ENCODE measurements at regions not wholly inside any gene's neighbourhood (a gene's known extent, or its start where the extent isn't known, plus 50 kb on each side); places are given as distances from the start of the nearest gene placed in this dataset.

GRCh38 chr1:143699731-143700130, 272.1 kb downstream of the FAM72C start:
- Histone ChIP-seq H3K23me2 (ENCODE audit: low read depth, low read length) (peaks cover 2% of the 10 kb centered on the region; the same call in 1 of the 2 replicates), H3K79me1 (ENCODE audit: low read depth, low read length) (no peaks in the 10 kb centered on the region), H3K36me3 (ENCODE audit: control insufficient read depth in 2 of 4, insufficient read depth in 4 of 4, low read length in 3 of 4) (no peaks in the 10 kb centered on the region), H3K14ac (ENCODE audit: insufficient read length) (no peak overlapping the region), H3K9me3 (ENCODE audit: insufficient read depth in 2 of 2, low read depth in 1 of 2, low read length in 1 of 2) (peaks cover 6 to 31% of the 10 kb centered on the region in 2 experiments; a peak in 2 of 4 replicates), H4K91ac (replicated peaks; ENCODE audit: insufficient read length, low read length) (no peak overlapping the region), H3K27ac (ENCODE audit: low read depth, low read length) (no peak overlapping the region), H3K4me2 (ENCODE audit: insufficient read depth in 1 of 2, low read depth in 2 of 2, low read length in 2 of 2) (peak overlapping the region in 1 of 2 experiments; percentile 66; a peak in 2 of 4 replicates), H3K4me3 (ENCODE audit: extremely low read depth in 1 of 4, insufficient read depth in 2 of 4, low read depth in 3 of 4, low read length in 4 of 4) (peak overlapping the region in 1 of 4 experiments; percentile 48; a peak in 2 of 8 replicates), H2AFZ (ENCODE audit: low read length) (no peak overlapping the region), H3K56ac (replicated peaks; ENCODE audit: insufficient read length, low read depth, low read length) (no peak overlapping the region), H3K27me3 (replicated peaks in 1 of 4; ENCODE audit: control insufficient read depth in 3 of 4, extremely low read depth in 1 of 4, insufficient read depth in 3 of 4, low read length in 3 of 4) (no peaks in the 10 kb centered on the region), H4K5ac (ENCODE audit: insufficient read length, low read depth, low read length) (no peak overlapping the region), H4K8ac (ENCODE audit: extremely low read depth, insufficient read depth, low read length) (no peak overlapping the region), H3K4me1 (replicated peaks in 1 of 4; ENCODE audit: control insufficient read depth in 3 of 4, insufficient read depth in 4 of 4, low read length in 3 of 4) (no peaks in the 10 kb centered on the region), H2BK12ac (ENCODE audit: low read depth, low read length) (no peak overlapping the region), H3K23ac (ENCODE audit: insufficient read length) (no peak overlapping the region), H4K20me1 (replicated peaks in 1 of 2; ENCODE audit: control insufficient read depth in 1 of 2, insufficient read depth in 2 of 2, low read length in 2 of 2) (no peaks in the 10 kb centered on the region), H3K9ac (replicated peaks in 1 of 4; ENCODE audit: extremely low read depth in 1 of 4, low read depth in 3 of 4, low read length in 3 of 4) (no peak overlapping the region), H3K79me2 (ENCODE audit: control insufficient read depth in 1 of 2, insufficient read depth in 2 of 2, low read length in 2 of 2) (no peaks in the 10 kb centered on the region), H2BK120ac (replicated peaks; ENCODE audit: low read depth, low read length) (no peak overlapping the region), H2BK20ac (ENCODE audit: low read length) (no peak overlapping the region), H2AK5ac (ENCODE audit: low read depth, low read length) (no peak overlapping the region), H3K4ac (replicated peaks; ENCODE audit: insufficient read length, low read depth, low read length) (no peak overlapping the region), H2BK5ac (ENCODE audit: low read depth, low read length) (no peak overlapping the region), H2BK15ac (ENCODE audit: low read length) (no peak overlapping the region), H3K18ac (ENCODE audit: extremely low read depth, low read length) (no peak overlapping the region)
- WGBS, 2 experiments (ENCODE audit: extremely low coverage in 1 of 2, insufficient coverage in 1 of 2, insufficient read length in 1 of 2, insufficient replicate concordance in 2 of 2, low coverage in 1 of 2, low lambda C conversion rate in 2 of 2, missing lambda C conversion rate in 1 of 2), result 76% methylated on average over 3 of the region's 20 CpGs; no CpG with 5 or more reads in 1 of the 2 experiments
- POLR2A ChIA-PET (ENCODE audit: partially characterized antibody), result interaction anchor here (1.2 kb wide), 1 partner anchor 21 kb away, joined by 5 read pairs; no protein-coding TSS in a partner anchor
- no peak for FAIRE-seq
- peak in 1 of 2 experiments; percentile 48 for DNase-seq (ENCODE audit: low read depth in 1 of 2, low spot score in 2 of 2)
- CTCF ChIA-PET (ENCODE audit: partially characterized antibody), result interaction anchor here (0.8 to 1.6 kb wide), 3 partner anchors 11 to 26 kb away, joined by 3 to 5 read pairs (median 4); no protein-coding TSS in a partner anchor
- no peak for TF ChIP-seq RFX5 (IDR thresholded peaks at IDR 0.05; ENCODE audit: borderline replicate concordance, low read depth, low read length)
- TF ChIP-seq KDM4A (IDR thresholded peaks at IDR 0.05; ENCODE audit: low read depth, low read length, severe bottlenecking), result no peak
- TF ChIP-seq RAD21 (IDR thresholded peaks at IDR 0.05 in 1 of 2, conservative IDR thresholded peaks at IDR 0.05 in 1 of 2; ENCODE audit: low read depth in 2 of 2, low read length in 2 of 2), result no peak
- TF ChIP-seq BRCA1 (IDR thresholded peaks at IDR 0.05; ENCODE audit: low read depth, low read length), result no peak
- no peak for TF ChIP-seq CTCF (IDR thresholded peaks at IDR 0.05; ENCODE audit: control extremely low read depth in 1 of 3, insufficient read depth in 1 of 3, low read depth in 1 of 3, low read length in 3 of 3)
- TF ChIP-seq SIN3A (conservative IDR thresholded peaks at IDR 0.05 in 1 of 2, IDR thresholded peaks at IDR 0.05 in 1 of 2; ENCODE audit: low read depth in 1 of 2, low read length in 2 of 2), result no peak
- TF ChIP-seq JUN (IDR thresholded peaks at IDR 0.05; ENCODE audit: low read depth, low read length), result no peak
- no peak for TF ChIP-seq RNF2 (IDR thresholded peaks at IDR 0.05; ENCODE audit: borderline replicate concordance, low read depth, low read length, missing control alignments, poor library complexity, severe bottlenecking)
- no peak for TF ChIP-seq TCF12 (IDR thresholded peaks at IDR 0.05; ENCODE audit: low read depth, low read length)
- TF ChIP-seq CREB1 (IDR thresholded peaks at IDR 0.05), result no peak
- no peak for TF ChIP-seq SUZ12 (IDR thresholded peaks at IDR 0.05; ENCODE audit: low read length)
